Prostate gland (tissue), 2 donors: ENCODE measurements at regions not wholly inside any gene's neighbourhood (a gene's known extent, or its start where the extent isn't known, plus 50 kb on each side); places are given as distances from the start of the nearest gene placed in this dataset.

Source experiments
- DNase-seq: peaks from one replicate; pipeline ENCODE4 v3.0.0-alpha.2; 2019; ENCODE audit warnings: low spot score
- H3K27ac ChIP-seq, 2 donors: fragments of 200-600 bp; sonication (generic); 2 replicates each; pipeline ENCODE4 v1.5.1; 2017 to 2019
- H3K27me3 ChIP-seq: fragments of 200-600 bp; sonication (generic); replicated peaks from 2 replicates; pipeline ENCODE4 v1.5.1; 2019; ENCODE audit not compliant: insufficient read depth
- H3K36me3 ChIP-seq, 2 donors: fragments of 200-600 bp; sonication (generic); 1 replicate in 1 of 2; 2 replicates in 1 of 2; pipeline versions ENCODE4 v1.5.1 to v1.8.1; 2017 to 2019
- H3K4me1 ChIP-seq: fragments of 200-600 bp; sonication (generic); replicated peaks from 2 replicates; pipeline ENCODE4 v1.5.1; 2019
- H3K4me3 ChIP-seq, 2 donors: fragments of 200-600 bp; sonication (generic); 2 replicates each; pipeline ENCODE4 v1.5.1; 2017 to 2019
- H3K9me3 ChIP-seq: fragments of 200-600 bp; sonication (generic); 2 replicates; pipeline ENCODE4 v1.5.1; 2017
- CTCF ChIP-seq, 4 experiments: fragments of 200-600 bp in 2 of 4; fragments of 450-650 bp in 2 of 4; sonication (generic) in 2 of 4; IDR thresholded peaks; 1 replicate in 3 of 4; 2 replicates in 1 of 4; pipeline ENCODE4 v1.5.1; 2016 to 2019; ENCODE audit warnings: antibody characterized with exemption in 4 of 4, mild to moderate bottlenecking in 2 of 4, moderate library complexity in 2 of 4
- POLR2A ChIP-seq: fragments of 450-650 bp; IDR thresholded peaks from one replicate; pipeline ENCODE4 v1.6.1; 2016; ENCODE audit warnings: antibody characterized with exemption, mild to moderate bottlenecking
- POLR2AphosphoS5 ChIP-seq: sonication (generic); formaldehyde crosslinking; IDR thresholded peaks from one replicate; pipeline ENCODE4 v1.6.1; 2017; ENCODE audit warnings: antibody characterized with exemption
- WGBS: methylation state at CpG from one replicate; pipeline ENCODE4 v1.1.5; 2018; 5-methylcytosine and 5-hydroxymethylcytosine counted together
- intact Hi-C: fragments of 100-400 bp; cut with DNase I; formaldehyde crosslinking; loops from one replicate; pipeline ENCODE4 v1.14.2; 2022

GRCh38 chr22:47630741-47631534 is 868.5 kb downstream of the TBC1D22A start:
- Histone ChIP-seq H3K4me3 (no peak overlapping the region), H3K27me3 (peaks cover 7% of the 10 kb centered on the region), H3K9me3 (no peaks in the 10 kb centered on the region), H3K4me1 (no peaks in the 10 kb centered on the region), H3K27ac (no peak overlapping the region), H3K36me3 (no peaks in the 10 kb centered on the region)
- no peak for TF ChIP-seq POLR2AphosphoS5
- TF ChIP-seq CTCF (IDR thresholded peaks at IDR 0.05): no peak
- no peak for TF ChIP-seq POLR2A
- WGBS: 87% methylated on average over 22 of the region's 22 CpGs
- DNase-seq: no peak
- intact Hi-C loops: no loop called here

- Histone ChIP-seq H3K4me1 (no peaks in the 10 kb centered on the region), H3K4me3 (no peak overlapping the region), H3K27ac (no peak overlapping the region), H3K36me3 (no peaks in the 10 kb centered on the region), H3K27me3 (no peaks in the 10 kb centered on the region), H3K9me3 (no peaks in the 10 kb centered on the region)
- TF ChIP-seq POLR2A (no peak), CTCF (IDR thresholded peaks at IDR 0.05) (no peak), POLR2AphosphoS5 (no peak)
- intact Hi-C loops: no loop called here
- DNase-seq: no peak
- 61% methylated on average over 11 of the region's 11 CpGs for WGBS
These were observed 867.6 kb downstream of the TBC1D22A start for GRCh38 chr22:47629791-47630655.

- intact Hi-C loops: no loop called here
- Histone ChIP-seq H3K27ac (no peak overlapping the region), H3K4me3 (no peak overlapping the region), H3K27me3 (no peaks in the 10 kb centered on the region), H3K36me3 (no peaks in the 10 kb centered on the region), H3K4me1 (no peaks in the 10 kb centered on the region), H3K9me3 (no peaks in the 10 kb centered on the region)
- WGBS: 28% methylated on average over 18 of the region's 18 CpGs
- TF ChIP-seq CTCF (IDR thresholded peaks at IDR 0.05) (no peak), POLR2AphosphoS5 (no peak), POLR2A (no peak)
- DNase-seq: no peak
These were observed 866.8 kb downstream of the TBC1D22A start for GRCh38 chr22:47629273-47629711.

GRCh38 chr22:47628477-47629272 is 866.2 kb downstream of the TBC1D22A start:
- H3K36me3 ChIP-seq: no peaks in the 10 kb centered on the region
- WGBS: 92% methylated on average over 17 of the region's 17 CpGs
- intact Hi-C loops: no loop called here
- TF ChIP-seq CTCF (IDR thresholded peaks at IDR 0.05) (no peak), POLR2AphosphoS5 (no peak), POLR2A (no peak)
- no peak overlapping the region for H3K27ac ChIP-seq
- no peaks in the 10 kb centered on the region for H3K27me3 ChIP-seq
- no peaks in the 10 kb centered on the region for H3K9me3 ChIP-seq
- H3K4me1 ChIP-seq: no peaks in the 10 kb centered on the region
- H3K4me3 ChIP-seq: no peak overlapping the region
- DNase-seq: no peak
